SIG-M5 treated with dmso at 0.1 percent for 504 hours (cell line): ENCODE measurements at regions not wholly inside any gene's neighbourhood (a gene's known extent, or its start where the extent isn't known, plus 50 kb on each side); places are given as distances from the start of the nearest gene placed in this dataset.

ENCODE experiments used
- DNase-seq: peaks from one replicate; lab custom pipeline; 2025; ENCODE audit not compliant: unreplicated experiment; lab: John Stamatoyannopoulos, UW

GRCh38 chr16:76899767-76900166, 291.2 kb upstream of the MON1B start:
- DNase-seq = no peak

- no peak for DNase-seq
Measured at GRCh38 chr16:76900285-76901263, 290.4 kb upstream of the MON1B start.

DNA sequence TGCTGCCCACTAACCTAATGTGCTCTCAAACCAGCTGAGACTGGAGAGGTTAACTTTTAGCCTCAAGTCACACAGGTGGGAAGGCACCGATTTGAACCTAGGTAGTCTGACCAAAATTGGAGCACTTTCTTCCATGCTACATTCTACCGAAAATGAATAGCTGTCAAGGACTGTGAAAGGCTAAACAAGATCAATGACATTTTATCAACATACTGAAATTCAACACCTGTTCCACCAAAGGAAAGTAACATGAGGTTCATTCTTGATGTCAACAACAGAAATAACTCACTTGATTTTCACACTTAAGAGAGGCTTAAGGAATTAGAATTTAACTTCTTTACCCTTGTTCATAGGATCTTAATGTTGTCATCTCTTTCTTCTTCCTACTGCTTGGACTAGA, 284.4 kb upstream of the MON1B start:
- DNase-seq = no peak

GRCh38 chr16:76910931-76911330, 280.1 kb upstream of the MON1B start:
- no peak for DNase-seq

- DNase-seq = no peak
Measured at GRCh38 chr16:76913046-76913445, 277.9 kb upstream of the MON1B start.

DNA sequence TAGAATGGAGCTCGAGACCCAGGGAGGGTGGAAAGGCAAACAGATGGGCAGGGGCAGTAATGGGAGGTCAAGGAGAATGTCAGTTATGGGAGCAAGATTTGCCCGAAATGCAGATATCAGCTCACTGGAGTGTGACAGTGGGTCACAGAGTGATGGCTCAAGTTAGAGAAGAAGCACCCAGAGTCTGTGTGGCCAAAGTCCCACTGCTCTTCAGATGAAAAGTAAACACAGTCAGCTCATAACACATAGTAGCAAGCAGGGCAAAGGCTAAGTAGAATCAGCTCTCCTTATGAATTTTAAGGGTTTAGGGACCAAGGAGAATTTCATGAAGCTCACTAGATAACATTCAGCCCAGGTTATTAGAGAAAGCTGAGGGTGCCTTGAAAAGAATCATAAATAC, 264.9 kb upstream of the MON1B start:
- no peak for DNase-seq

GRCh38 chr16:76926595-76926994, 264.4 kb upstream of the MON1B start:
- DNase-seq = no peak

DNA sequence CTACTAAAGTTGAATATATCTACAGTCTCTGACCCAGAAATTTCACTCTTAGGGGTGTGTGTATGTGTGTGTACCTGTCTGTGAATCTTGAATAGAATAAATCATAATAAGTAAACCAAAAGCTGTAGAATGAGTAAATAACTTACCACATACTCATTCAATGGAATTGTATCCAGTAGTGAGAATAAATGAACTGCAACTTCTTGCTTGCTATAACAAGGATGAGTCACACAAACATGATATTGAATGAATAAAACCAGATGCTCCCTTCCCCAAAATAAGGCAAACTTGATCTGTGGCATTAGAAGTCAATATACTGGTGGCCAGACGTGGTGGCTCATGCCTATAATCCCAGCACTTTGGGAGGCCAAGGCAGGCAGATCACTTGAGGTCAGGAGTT, 259.8 kb upstream of the MON1B start:
- no peak for DNase-seq

- DNase-seq = no peak
Measured at GRCh38 chr16:76932541-76933211, 258.3 kb upstream of the MON1B start.

GRCh38 chr16:76940251-76940650, 250.7 kb upstream of the MON1B start:
- DNase-seq = no peak

GRCh38 chr16:76941113-76941512, 249.9 kb upstream of the MON1B start:
- no peak for DNase-seq

GRCh38 chr16:76942089-76942488, 248.9 kb upstream of the MON1B start:
- DNase-seq = no peak

- no peak for DNase-seq
Measured at GRCh38 chr16:76943921-76944320, 247.1 kb upstream of the MON1B start.

DNA sequence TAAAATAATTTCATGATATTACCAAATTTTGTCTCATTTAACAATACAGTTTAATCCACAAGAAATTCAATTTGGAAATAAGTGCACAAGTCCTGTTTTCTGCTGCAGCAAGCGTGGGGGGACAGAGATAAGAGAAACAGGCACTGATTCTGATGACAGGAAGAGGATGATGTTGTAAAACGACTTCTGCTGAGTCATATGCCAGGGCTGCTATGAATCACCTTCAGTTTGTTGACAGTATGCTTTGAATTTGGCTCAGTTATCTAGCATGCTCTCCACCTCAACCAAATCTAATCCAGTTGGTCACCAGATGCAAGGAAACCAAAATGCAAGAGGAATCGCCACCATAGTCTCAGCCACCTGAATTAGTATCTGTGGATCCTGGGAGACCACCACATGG, 244.1 kb upstream of the MON1B start:
- DNase-seq = peak; percentile 9

GRCh38 chr16:76947749-76948148, 243.2 kb upstream of the MON1B start:
- no peak for DNase-seq

- no peak for DNase-seq
Measured at GRCh38 chr16:76955629-76956028, 235.4 kb upstream of the MON1B start.

DNA sequence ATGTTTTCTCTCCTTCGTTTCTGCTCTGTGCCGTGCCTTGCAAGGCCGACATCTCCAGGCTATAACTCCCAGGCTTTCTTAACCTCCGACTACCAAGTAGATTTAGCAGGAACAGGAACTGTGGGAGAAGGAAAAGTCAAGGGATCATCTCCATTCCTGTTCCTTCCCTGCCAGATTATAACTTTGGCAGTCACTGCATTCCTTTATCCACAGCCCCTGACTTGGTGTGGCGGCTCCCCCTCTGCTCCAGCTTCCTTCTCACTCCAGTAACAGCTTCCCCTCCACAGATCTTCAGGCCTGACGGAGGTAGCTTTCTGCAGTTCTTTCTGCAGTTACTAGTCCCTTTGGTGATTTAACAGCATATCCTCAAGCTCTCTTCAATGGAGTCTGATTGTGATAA, 234.6 kb upstream of the MON1B start:
- no peak for DNase-seq

DNA sequence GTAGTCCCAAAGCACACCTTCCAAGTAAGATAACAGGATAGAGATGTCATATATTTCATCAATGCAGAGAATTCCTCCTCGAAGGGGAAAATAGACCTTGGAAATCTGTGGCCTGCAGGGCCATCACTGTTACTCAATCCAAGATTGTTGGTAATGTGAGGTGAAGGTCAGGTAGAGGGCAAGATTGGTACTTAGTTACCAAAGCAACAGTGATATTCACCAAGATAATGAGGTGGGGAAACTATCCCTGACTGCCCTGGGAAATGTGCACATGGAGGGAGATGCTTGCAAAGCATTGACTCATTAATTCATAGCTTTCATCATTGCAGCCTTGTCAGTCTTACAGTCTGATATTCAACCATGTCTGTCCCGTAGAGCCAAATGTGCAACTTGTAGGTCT, 234.1 kb upstream of the MON1B start:
- no peak for DNase-seq

DNA sequence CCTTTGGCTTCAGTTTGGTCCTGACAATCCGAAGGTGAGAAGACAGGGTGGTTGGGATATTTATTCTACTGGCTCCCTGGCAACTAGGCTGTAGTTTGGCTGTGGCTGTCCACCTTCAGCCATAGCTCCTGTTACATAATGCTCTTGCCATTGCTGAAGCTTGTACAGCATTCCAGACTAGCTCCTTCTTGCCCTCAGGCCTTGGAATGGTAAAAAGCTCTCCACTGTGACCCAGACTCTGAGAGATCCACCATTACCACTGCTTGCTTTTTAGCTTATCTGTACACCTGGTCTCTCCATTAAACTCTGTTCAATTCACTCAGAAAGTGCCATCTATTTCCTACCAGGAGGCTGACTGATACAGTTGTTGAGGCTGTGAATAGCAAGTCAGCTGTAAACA, 231.8 kb upstream of the MON1B start:
- no peak for DNase-seq

GRCh38 chr16:76963614-76964315, 227.2 kb upstream of the MON1B start:
- DNase-seq = no peak

DNA sequence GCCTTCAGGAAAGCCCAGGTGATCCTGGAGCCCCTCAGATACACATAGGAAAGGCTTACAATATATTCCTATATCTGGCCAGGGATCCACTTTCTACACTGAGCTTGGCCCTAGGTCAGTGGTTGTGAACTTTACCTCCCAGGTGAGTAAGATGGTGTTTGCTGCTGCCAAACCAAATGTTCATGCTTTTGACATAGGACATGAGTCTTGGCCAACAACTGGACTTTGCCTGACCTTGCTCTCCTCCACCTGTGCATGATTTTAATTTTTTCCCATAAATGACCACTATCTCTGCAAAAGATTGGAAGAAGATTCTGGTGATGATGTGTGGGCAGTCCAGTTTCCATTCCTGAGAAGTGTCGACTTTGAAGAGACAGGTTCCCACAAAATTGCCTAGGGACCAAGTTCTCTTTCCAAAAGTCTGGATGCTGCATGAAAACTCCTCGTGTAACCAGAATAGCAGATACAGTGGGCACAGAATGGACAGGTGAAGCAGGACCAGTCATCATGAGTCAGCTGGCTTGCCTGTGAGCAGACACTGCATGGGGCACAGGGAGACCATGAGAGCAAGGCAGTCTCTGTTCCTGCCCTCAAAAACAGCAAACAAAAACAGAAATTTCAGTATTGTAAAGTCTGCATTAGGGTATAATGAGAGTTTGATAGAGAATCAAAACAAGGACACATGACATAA, 226.4 kb upstream of the MON1B start:
- DNase-seq = no peak
